ENCODE measurements at regions not wholly inside any gene's neighbourhood (a gene's known extent, or its start where the extent isn't known, plus 50 kb on each side); places are given as distances from the start of the nearest gene placed in this dataset.

- TF ChIP-seq RAD21 (IDR thresholded peaks at IDR 0.05; ENCODE audit: low read depth) (no peak), EGR1 (IDR thresholded peaks at IDR 0.05) (no peak), ZBTB7A (IDR thresholded peaks at IDR 0.05; ENCODE audit: low read depth) (no peak), USF1 (IDR thresholded peaks at IDR 0.05) (no peak), TCF12 (IDR thresholded peaks at IDR 0.05; ENCODE audit: low read depth) (no peak), TEAD4 (IDR thresholded peaks at IDR 0.05) (no peak), CREB1 (IDR thresholded peaks at IDR 0.05; ENCODE audit: low read depth) (no peak), REST (IDR thresholded peaks at IDR 0.05; ENCODE audit: low read depth) (no peak), NFIC (IDR thresholded peaks at IDR 0.05) (no peak), YY1 (IDR thresholded peaks at IDR 0.05; ENCODE audit: low read depth) (no peak), MAX (IDR thresholded peaks at IDR 0.05) (no peak), TAF1 (IDR thresholded peaks at IDR 0.05; ENCODE audit: low read depth) (no peak), CEBPB (IDR thresholded peaks at IDR 0.05) (no peak), FOXM1 (IDR thresholded peaks at IDR 0.05; ENCODE audit: borderline replicate concordance, low read depth) (no peak)
Observed at GRCh38 chr13:65889368-65889767, 1340.8 kb downstream of the PCDH9 start.

- TF ChIP-seq NFIC (IDR thresholded peaks at IDR 0.05) (no peak), RAD21 (IDR thresholded peaks at IDR 0.05; ENCODE audit: low read depth) (no peak)
Observed at GRCh38 chr13:65882810-65883209, 1347.3 kb downstream of the PCDH9 start.

GRCh38 chr13:65881561-65882155, 1348.5 kb downstream of the PCDH9 start:
- TF ChIP-seq TEAD4 (IDR thresholded peaks at IDR 0.05) (no peak), USF1 (IDR thresholded peaks at IDR 0.05) (no peak), MAX (IDR thresholded peaks at IDR 0.05) (no peak), YY1 (IDR thresholded peaks at IDR 0.05; ENCODE audit: low read depth) (no peak), FOXM1 (IDR thresholded peaks at IDR 0.05; ENCODE audit: borderline replicate concordance, low read depth) (no peak), CREB1 (IDR thresholded peaks at IDR 0.05; ENCODE audit: low read depth) (no peak), REST (IDR thresholded peaks at IDR 0.05; ENCODE audit: low read depth) (no peak), RAD21 (IDR thresholded peaks at IDR 0.05; ENCODE audit: low read depth) (no peak), ZBTB7A (IDR thresholded peaks at IDR 0.05; ENCODE audit: low read depth) (no peak), NFIC (IDR thresholded peaks at IDR 0.05) (no peak), CEBPB (IDR thresholded peaks at IDR 0.05) (no peak), TAF1 (IDR thresholded peaks at IDR 0.05; ENCODE audit: low read depth) (no peak), TCF12 (IDR thresholded peaks at IDR 0.05; ENCODE audit: low read depth) (no peak), EGR1 (IDR thresholded peaks at IDR 0.05) (no peak), EP300 (IDR thresholded peaks at IDR 0.05; ENCODE audit: borderline replicate concordance) (no peak)

GRCh38 chr13:65875031-65875430, 1355.1 kb downstream of the PCDH9 start:
- TF ChIP-seq USF1 (IDR thresholded peaks at IDR 0.05) (no peak), TCF12 (IDR thresholded peaks at IDR 0.05; ENCODE audit: low read depth) (no peak), CREB1 (IDR thresholded peaks at IDR 0.05; ENCODE audit: low read depth) (no peak), CEBPB (IDR thresholded peaks at IDR 0.05) (no peak), YY1 (IDR thresholded peaks at IDR 0.05; ENCODE audit: low read depth) (no peak), EGR1 (IDR thresholded peaks at IDR 0.05) (no peak), MAX (IDR thresholded peaks at IDR 0.05) (no peak), TEAD4 (IDR thresholded peaks at IDR 0.05) (no peak)

GRCh38 chr13:65872448-65872847, 1357.7 kb downstream of the PCDH9 start:
- TF ChIP-seq RAD21 (IDR thresholded peaks at IDR 0.05; ENCODE audit: low read depth) (no peak), EGR1 (IDR thresholded peaks at IDR 0.05) (no peak), NFIC (IDR thresholded peaks at IDR 0.05) (no peak), MAX (IDR thresholded peaks at IDR 0.05) (no peak), FOXM1 (IDR thresholded peaks at IDR 0.05; ENCODE audit: borderline replicate concordance, low read depth) (no peak), TAF1 (IDR thresholded peaks at IDR 0.05; ENCODE audit: low read depth) (no peak), REST (IDR thresholded peaks at IDR 0.05; ENCODE audit: low read depth) (no peak), YY1 (IDR thresholded peaks at IDR 0.05; ENCODE audit: low read depth) (no peak), CEBPB (IDR thresholded peaks at IDR 0.05) (no peak), CREB1 (IDR thresholded peaks at IDR 0.05; ENCODE audit: low read depth) (no peak), ZBTB7A (IDR thresholded peaks at IDR 0.05; ENCODE audit: low read depth) (no peak), EP300 (IDR thresholded peaks at IDR 0.05; ENCODE audit: borderline replicate concordance) (no peak)
